Esophagus muscularis mucosa (tissue), 4 donors: ENCODE measurements at regions not wholly inside any gene's neighbourhood (a gene's known extent, or its start where the extent isn't known, plus 50 kb on each side); places are given as distances from the start of the nearest gene placed in this dataset.

Experiments
- DNase-seq: peaks from one replicate; pipeline ENCODE4 v3.0.0-alpha.2; 2017; ENCODE audit errors: extremely low spot score
- H3K27ac ChIP-seq, 4 donors: fragments of 200-600 bp; sonication (generic); replicated peaks in 1 of 4; 1 replicate in 3 of 4; 2 replicates in 1 of 4; pipeline ENCODE4 v1.5.1; 2016 to 2019; ENCODE audit warnings: mild to moderate bottlenecking in 1 of 4
- H3K27me3 ChIP-seq, 4 donors: fragments of 200-600 bp; sonication (generic); one replicate each; pipeline versions ENCODE4 v1.5.1 to v1.6.0; 2016 to 2019
- H3K36me3 ChIP-seq, 4 donors: fragments of 200-600 bp; sonication (generic); one replicate each; pipeline ENCODE4 v1.5.1; 2016 to 2019
- H3K4me1 ChIP-seq, 4 donors: fragments of 200-600 bp; sonication (generic); one replicate each; pipeline ENCODE4 v1.5.1; 2016 to 2019
- H3K4me3 ChIP-seq, 4 donors: fragments of 200-600 bp; sonication (generic); 1 replicate in 2 of 4; 2 replicates in 2 of 4; pipeline ENCODE4 v1.5.1; 2016 to 2019; ENCODE audit warnings: mild to moderate bottlenecking in 4 of 4, moderate library complexity in 1 of 4
- H3K9me3 ChIP-seq, 4 donors: fragments of 200-600 bp; sonication (generic); 1 replicate in 3 of 4; 2 replicates in 1 of 4; pipeline ENCODE4 v1.5.1; 2016 to 2019
- EP300 ChIP-seq: sonication (generic); formaldehyde crosslinking; IDR thresholded peaks from one replicate; pipeline ENCODE4 v1.6.1; 2017; ENCODE audit warnings: antibody characterized with exemption
- POLR2A ChIP-seq: fragments of 450-650 bp; IDR thresholded peaks from one replicate; pipeline ENCODE4 v1.6.1; 2017; ENCODE audit warnings: antibody characterized with exemption, moderate library complexity, mild to moderate bottlenecking, low read depth
- POLR2AphosphoS5 ChIP-seq, 2 donors: sonication (generic); formaldehyde crosslinking; IDR thresholded peaks; one replicate each; pipeline ENCODE4 v1.6.1; 2017; ENCODE audit warnings: antibody characterized with exemption in 2 of 2
- WGBS: methylation state at CpG from one replicate; pipeline ENCODE4 v1.1.5; 2018; 5-methylcytosine and 5-hydroxymethylcytosine counted together
- intact Hi-C: fragments of 100-400 bp; cut with DNase I; formaldehyde crosslinking; loops from one replicate; pipeline ENCODE4 v1.15.1; 2023
- TF ChIP-seq, protein P1 (sequence below), 3 experiments: fragments of 200-600 bp in 2 of 3; fragments of 450-650 bp in 1 of 3; sonication (generic) in 2 of 3; IDR thresholded peaks; one replicate each; pipeline ENCODE4 v1.5.1; 2017 to 2019; ENCODE audit warnings: antibody characterized with exemption in 3 of 3, mild to moderate bottlenecking in 2 of 3, moderate library complexity in 1 of 3

DNA sequence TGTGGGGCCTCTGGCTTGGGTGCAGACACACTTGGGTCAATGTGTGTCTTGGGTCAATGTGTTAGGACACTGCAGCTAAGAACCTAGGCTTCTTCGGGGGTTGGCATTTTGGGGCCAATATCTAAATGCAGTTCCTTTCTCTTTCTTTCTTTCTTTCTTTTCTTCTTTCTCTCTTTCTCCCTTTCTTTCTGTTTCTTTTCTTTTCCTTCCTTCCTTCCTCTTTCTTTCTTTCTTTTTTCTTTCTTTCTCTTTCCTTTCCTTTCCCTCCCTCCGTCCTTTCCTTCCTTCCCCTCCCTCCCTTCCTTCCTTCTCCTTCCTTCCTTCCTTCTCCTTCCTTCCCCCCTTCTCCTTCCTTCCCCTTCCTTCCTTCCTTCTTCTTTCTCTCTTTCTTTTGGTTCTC, 57.7 kb upstream of the OSR1 start:
- Histone ChIP-seq H3K4me1 (peaks cover 0 to 15% (median 10%) of the 10 kb centered on the region in 4 donors), H3K36me3 (no peaks in the 10 kb centered on the region), H3K27ac (no peak overlapping the region), H3K9me3 (peaks cover 0 to 9% (median 0%) of the 10 kb centered on the region in 4 donors), H3K27me3 (no peaks in the 10 kb centered on the region), H3K4me3 (no peak overlapping the region)
- TF ChIP-seq, protein P1, sequence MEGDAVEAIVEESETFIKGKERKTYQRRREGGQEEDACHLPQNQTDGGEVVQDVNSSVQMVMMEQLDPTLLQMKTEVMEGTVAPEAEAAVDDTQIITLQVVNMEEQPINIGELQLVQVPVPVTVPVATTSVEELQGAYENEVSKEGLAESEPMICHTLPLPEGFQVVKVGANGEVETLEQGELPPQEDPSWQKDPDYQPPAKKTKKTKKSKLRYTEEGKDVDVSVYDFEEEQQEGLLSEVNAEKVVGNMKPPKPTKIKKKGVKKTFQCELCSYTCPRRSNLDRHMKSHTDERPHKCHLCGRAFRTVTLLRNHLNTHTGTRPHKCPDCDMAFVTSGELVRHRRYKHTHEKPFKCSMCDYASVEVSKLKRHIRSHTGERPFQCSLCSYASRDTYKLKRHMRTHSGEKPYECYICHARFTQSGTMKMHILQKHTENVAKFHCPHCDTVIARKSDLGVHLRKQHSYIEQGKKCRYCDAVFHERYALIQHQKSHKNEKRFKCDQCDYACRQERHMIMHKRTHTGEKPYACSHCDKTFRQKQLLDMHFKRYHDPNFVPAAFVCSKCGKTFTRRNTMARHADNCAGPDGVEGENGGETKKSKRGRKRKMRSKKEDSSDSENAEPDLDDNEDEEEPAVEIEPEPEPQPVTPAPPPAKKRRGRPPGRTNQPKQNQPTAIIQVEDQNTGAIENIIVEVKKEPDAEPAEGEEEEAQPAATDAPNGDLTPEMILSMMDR (IDR thresholded peaks at IDR 0.05): no peak
- TF ChIP-seq POLR2AphosphoS5 (IDR thresholded peaks at IDR 0.05) (no peak), EP300 (no peak), POLR2A (no peak)
- WGBS: 86% methylated on average over 2 of the region's 2 CpGs
- intact Hi-C loops: no loop called here
- no peak for DNase-seq

DNA sequence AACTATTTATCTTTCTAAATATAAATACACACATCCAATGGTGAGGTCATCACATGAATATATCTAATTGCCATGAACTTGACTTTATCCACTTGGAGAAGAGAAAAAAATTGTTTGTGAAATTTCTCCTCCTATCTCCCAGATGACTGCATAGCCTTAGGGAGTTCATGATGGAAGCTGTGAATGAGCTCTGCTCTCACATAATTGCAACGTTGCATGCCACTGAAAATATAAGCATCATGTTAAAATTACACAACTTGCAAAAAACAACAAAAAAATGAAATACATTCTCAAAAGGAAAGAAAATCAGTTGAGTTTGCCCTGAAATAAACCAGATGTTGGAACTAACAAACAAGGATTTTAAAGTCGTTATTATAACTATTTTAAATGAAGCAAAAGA, 50.6 kb upstream of the OSR1 start:
- H3K27me3 ChIP-seq: no peaks in the 10 kb centered on the region
- intact Hi-C loops: no loop called here
- DNase-seq: no peak
- WGBS: 50% methylated on average over 2 of the region's 2 CpGs
- TF ChIP-seq EP300: no peak
- TF ChIP-seq POLR2A: no peak
- TF ChIP-seq POLR2AphosphoS5 (IDR thresholded peaks at IDR 0.05): no peak
- TF ChIP-seq, protein P1 (IDR thresholded peaks at IDR 0.05): no peak
- no peaks in the 10 kb centered on the region for H3K36me3 ChIP-seq
- no peak overlapping the region for H3K27ac ChIP-seq
- peaks cover 0 to 2% (median 0%) of the 10 kb centered on the region in 4 donors for H3K4me1 ChIP-seq
- H3K4me3 ChIP-seq: no peak overlapping the region
- peaks cover 0 to 9% (median 0%) of the 10 kb centered on the region in 4 donors for H3K9me3 ChIP-seq

DNA sequence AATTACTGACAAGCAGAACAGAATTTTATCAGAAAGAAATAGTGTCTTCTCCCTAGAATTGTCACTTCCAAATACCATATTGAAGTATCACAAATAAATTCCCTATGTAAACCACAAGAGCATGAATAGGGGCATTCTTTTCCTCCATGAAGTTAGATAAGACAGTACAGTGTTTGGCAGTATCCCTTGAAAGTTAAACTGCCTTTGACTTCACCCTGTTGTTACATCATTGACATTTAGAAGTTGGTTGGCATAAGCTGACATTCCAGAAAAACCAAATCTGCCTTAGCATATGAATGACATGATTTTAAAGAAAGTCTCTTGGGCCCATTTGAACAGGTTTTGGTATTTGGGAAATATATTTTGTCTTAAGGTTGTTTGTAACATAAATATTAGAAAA, 50.2 kb upstream of the OSR1 start:
- intact Hi-C loops: no loop called here
- no peaks in the 10 kb centered on the region for H3K36me3 ChIP-seq
- TF ChIP-seq EP300: no peak
- TF ChIP-seq, protein P1 (IDR thresholded peaks at IDR 0.05): no peak
- TF ChIP-seq POLR2AphosphoS5 (IDR thresholded peaks at IDR 0.05): no peak
- TF ChIP-seq POLR2A: no peak
- H3K27me3 ChIP-seq: no peaks in the 10 kb centered on the region
- DNase-seq: no peak
- H3K9me3 ChIP-seq: peaks cover 0 to 9% (median 0%) of the 10 kb centered on the region in 4 donors
- H3K27ac ChIP-seq: no peak overlapping the region
- no peak overlapping the region for H3K4me3 ChIP-seq
- H3K4me1 ChIP-seq: peaks cover 0 to 5% (median 0%) of the 10 kb centered on the region in 4 donors
